Colonic mucosa (tissue), 4 donors: ENCODE measurements at regions not wholly inside any gene's neighbourhood (a gene's known extent, or its start where the extent isn't known, plus 50 kb on each side); places are given as distances from the start of the nearest gene placed in this dataset.
"Not testable (repeated sequence)": the region's sequence is repeated elsewhere in the genome, so short reads cannot be mapped to it uniquely, and the experiment has no call there.

Experiments used
- DNase-seq: peaks from one replicate; pipeline ENCODE4 v3.0.0-alpha.2; 2020
- H3K27ac ChIP-seq: fragments of 200-600 bp; one replicate; pipeline ENCODE4 v1.8.0; 2021
- H3K27me3 ChIP-seq: fragments of 200-600 bp; one replicate; pipeline ENCODE4 v1.8.0; 2021
- H3K36me3 ChIP-seq: fragments of 200-600 bp; one replicate; pipeline ENCODE4 v1.8.0; 2021
- H3K4me1 ChIP-seq: fragments of 200-600 bp; one replicate; pipeline ENCODE4 v1.8.0; 2021; ENCODE audit warnings: mild to moderate bottlenecking
- H3K4me3 ChIP-seq: fragments of 200-600 bp; one replicate; pipeline ENCODE4 v1.8.0; 2021
- H3K9ac ChIP-seq, 2 donors: one replicate each; pipeline ENCODE4 v1.7.0; 2013; ENCODE audit warnings: control low read depth in 2 of 2, low read depth in 2 of 2, low read length in 2 of 2
- H3K9me3 ChIP-seq: fragments of 200-600 bp; one replicate; pipeline ENCODE4 v1.8.0; 2021
- CTCF ChIP-seq: fragments of 200-600 bp; IDR thresholded peaks from one replicate; pipeline ENCODE4 v1.8.0; 2022; ENCODE audit warnings: antibody characterized with exemption, mild to moderate bottlenecking
- intact Hi-C: fragments of 100-400 bp; cut with DNase I; formaldehyde crosslinking; loops from one replicate; pipeline ENCODE4 v1.14.1; 2022
- donor health status: healthy.
- donor health status: DM: no; HTN: no; CAD: no.
- donor health status: DM: no; HTN: no; CAD: no.

GRCh38 chr5:108562205-108562454 is 180.2 kb upstream of the FBXL17 start:
- H3K9me3 ChIP-seq = no peaks in the 10 kb centered on the region
- H3K9ac ChIP-seq = no peak overlapping the region
- no peak for TF ChIP-seq CTCF
- no peaks in the 10 kb centered on the region for H3K27me3 ChIP-seq
- no peak overlapping the region for H3K27ac ChIP-seq
- H3K4me1 ChIP-seq = no peaks in the 10 kb centered on the region
- H3K4me3 ChIP-seq = no peak overlapping the region
- H3K36me3 ChIP-seq = no peaks in the 10 kb centered on the region
- DNase-seq = no peak
- intact Hi-C loops = no loop called here

GRCh38 chr5:108561416-108562204 is 179.7 kb upstream of the FBXL17 start:
- no peak overlapping the region for H3K4me3 ChIP-seq
- H3K4me1 ChIP-seq = no peaks in the 10 kb centered on the region
- no peak overlapping the region for H3K27ac ChIP-seq
- no peaks in the 10 kb centered on the region for H3K27me3 ChIP-seq
- TF ChIP-seq CTCF = no peak
- H3K9me3 ChIP-seq = no peaks in the 10 kb centered on the region
- no peak overlapping the region for H3K9ac ChIP-seq
- intact Hi-C loops = no loop called here
- no peak for DNase-seq
- H3K36me3 ChIP-seq = no peaks in the 10 kb centered on the region

- no peak for DNase-seq
- no peak overlapping the region for H3K4me3 ChIP-seq
- H3K36me3 ChIP-seq = no peaks in the 10 kb centered on the region
- intact Hi-C loops = no loop called here
- H3K9me3 ChIP-seq = no peaks in the 10 kb centered on the region
- no peak overlapping the region for H3K9ac ChIP-seq
- TF ChIP-seq CTCF = no peak
- H3K27me3 ChIP-seq = no peaks in the 10 kb centered on the region
- no peaks in the 10 kb centered on the region for H3K4me1 ChIP-seq
- H3K27ac ChIP-seq = no peak overlapping the region
These were observed 178.7 kb upstream of the FBXL17 start for GRCh38 chr5:108560581-108560980.

GRCh38 chr5:108560166-108560565 is 178.3 kb upstream of the FBXL17 start:
- Histone ChIP-seq H3K9me3 (no peaks in the 10 kb centered on the region), H3K27me3 (no peaks in the 10 kb centered on the region), H3K4me1 (no peaks in the 10 kb centered on the region), H3K4me3 (no peak overlapping the region), H3K9ac (no peak overlapping the region), H3K36me3 (no peaks in the 10 kb centered on the region), H3K27ac (no peak overlapping the region)
- intact Hi-C loops = no loop called here
- DNase-seq = no peak
- TF ChIP-seq CTCF = no peak

- not testable (repeated sequence) for DNase-seq
These were observed 176.9 kb upstream of the FBXL17 start for GRCh38 chr5:108558840-108559239.

GRCh38 chr5:108558142-108558541 is 176.2 kb upstream of the FBXL17 start:
- H3K9ac ChIP-seq, H3K27me3 ChIP-seq, H3K4me3 ChIP-seq, H3K27ac ChIP-seq, H3K4me1 ChIP-seq, intact Hi-C loops, DNase-seq, H3K9me3 ChIP-seq, H3K36me3 ChIP-seq: not testable (repeated sequence)

More at GRCh38 chr5:108558840-108559239, 176.9 kb upstream of the FBXL17 start:
- intact Hi-C loops, H3K36me3 ChIP-seq, H3K9me3 ChIP-seq, H3K4me1 ChIP-seq, H3K27me3 ChIP-seq, H3K9ac ChIP-seq, H3K27ac ChIP-seq, H3K4me3 ChIP-seq: not testable (repeated sequence)
